Stomach (tissue), 8 donors: ENCODE measurements at regions not wholly inside any gene's neighbourhood (a gene's known extent, or its start where the extent isn't known, plus 50 kb on each side); places are given as distances from the start of the nearest gene placed in this dataset.

ENCODE experiments used
- DNase-seq, 2 donors: peaks; one replicate each; pipeline versions ENCODE4 v3.0.0 to v3.0.0-alpha.2; 2013 to 2019
- H3K27ac ChIP-seq, 5 donors: fragments of 200-600 bp in 4 of 5; sonication (generic) in 4 of 5; one replicate each; pipeline ENCODE4 v1.5.1; 2013 to 2019; ENCODE audit warnings: mild to moderate bottlenecking in 1 of 5, moderate library complexity in 1 of 5
- H3K27me3 ChIP-seq, 3 donors: fragments of 200-600 bp; sonication (generic); one replicate each; pipeline ENCODE4 v1.5.1; 2017 to 2019; ENCODE audit warnings: mixed run types in 1 of 3
- H3K36me3 ChIP-seq, 4 donors: fragments of 200-600 bp; sonication (generic); 1 replicate in 3 of 4; 2 replicates in 1 of 4; pipeline ENCODE4 v1.5.1; 2016 to 2019
- H3K4me1 ChIP-seq, 4 donors: fragments of 200-600 bp; sonication (generic); one replicate each; pipeline ENCODE4 v1.5.1; 2016 to 2019
- H3K4me3 ChIP-seq, 4 donors: fragments of 200-600 bp; sonication (generic) in 3 of 4; one replicate each; pipeline ENCODE4 v1.5.1; 2016 to 2019; ENCODE audit warnings: mild to moderate bottlenecking in 1 of 4
- H3K9me3 ChIP-seq, 4 donors: fragments of 200-600 bp; sonication (generic); one replicate each; pipeline ENCODE4 v1.5.1; 2016 to 2019
- CTCF ChIP-seq, 7 experiments: fragments of 450-650 bp in 4 of 7; fragments of 200-600 bp in 3 of 7; sonication (generic) in 3 of 7; IDR thresholded peaks; one replicate each; pipeline ENCODE4 v1.5.1; 2016 to 2019; ENCODE audit warnings: antibody characterized with exemption in 7 of 7, control low read depth in 2 of 7, mild to moderate bottlenecking in 1 of 7
- EP300 ChIP-seq: sonication (generic); formaldehyde crosslinking; IDR thresholded peaks from one replicate; pipeline ENCODE4 v1.6.1; 2017; ENCODE audit warnings: antibody characterized with exemption
- POLR2A ChIP-seq, 4 donors: fragments of 450-650 bp; IDR thresholded peaks; one replicate each; pipeline ENCODE4 v1.6.1; 2016; ENCODE audit warnings: antibody characterized with exemption in 4 of 4, control low read depth in 2 of 4, mild to moderate bottlenecking in 1 of 4, moderate library complexity in 1 of 4
- POLR2AphosphoS5 ChIP-seq, 3 donors: sonication (generic); formaldehyde crosslinking; IDR thresholded peaks; one replicate each; pipeline ENCODE4 v1.6.1; 2016; ENCODE audit warnings: antibody characterized with exemption in 3 of 3
- WGBS, 5 donors: extraction: QIAGEN DNeasy Blood & Tissue Kit in 3 of 5; methylation state at CpG; one replicate each; pipeline versions ENCODE4 v1.1.5 to v1.1.7; 2013 to 2018; 5-methylcytosine and 5-hydroxymethylcytosine counted together
- intact Hi-C: fragments of 100-400 bp; cut with DNase I; formaldehyde crosslinking; loops from one replicate; pipeline ENCODE4 v1.15.1; 2023; ENCODE audit warnings: low total_unique reads
- donor health status: healthy with polysubstance abuse.
- donor health status: Bipolar disorder and iron deficiency.
- donor health status: healthy.

GRCh38 chr10:111887266-111887665, 296.3 kb downstream of the GPAM start:
- no peak for DNase-seq
- H3K4me3 ChIP-seq, result no peak overlapping the region
- no peaks in the 10 kb centered on the region for H3K27me3 ChIP-seq
- intact Hi-C loops, result no loop called here
- 67 to 70% (median 68%) methylated on average over 2 of the region's 2 CpGs for WGBS, 5 donors
- no peak overlapping the region for H3K27ac ChIP-seq
- H3K36me3 ChIP-seq, result no peaks in the 10 kb centered on the region
- H3K4me1 ChIP-seq, result no peaks in the 10 kb centered on the region
- peaks cover 0 to 8% (median 0%) of the 10 kb centered on the region in 4 donors for H3K9me3 ChIP-seq
- TF ChIP-seq EP300 (no peak), POLR2AphosphoS5 (IDR thresholded peaks at IDR 0.05) (no peak), CTCF (IDR thresholded peaks at IDR 0.05) (no peak), POLR2A (IDR thresholded peaks at IDR 0.05) (no peak)

GRCh38 chr10:111890046-111890445, 293.5 kb downstream of the GPAM start:
- Histone ChIP-seq H3K36me3 (no peaks in the 10 kb centered on the region), H3K4me1 (no peaks in the 10 kb centered on the region), H3K4me3 (no peak overlapping the region), H3K27ac (no peak overlapping the region), H3K27me3 (no peaks in the 10 kb centered on the region), H3K9me3 (peaks cover 0 to 8% (median 0%) of the 10 kb centered on the region in 4 donors)
- TF ChIP-seq POLR2A (IDR thresholded peaks at IDR 0.05) (no peak), CTCF (IDR thresholded peaks at IDR 0.05) (no peak), EP300 (no peak), POLR2AphosphoS5 (IDR thresholded peaks at IDR 0.05) (no peak)
- DNase-seq, result no peak
- WGBS, 5 donors, result 38 to 62% (median 45%) methylated on average over 3 of the region's 3 CpGs
- intact Hi-C loops, result no loop called here

GRCh38 chr10:111916011-111916410, 267.6 kb downstream of the GPAM start:
- no peaks in the 10 kb centered on the region for H3K36me3 ChIP-seq
- H3K27ac ChIP-seq, result no peak overlapping the region
- no peak overlapping the region for H3K4me3 ChIP-seq
- DNase-seq, result no peak
- no peak for TF ChIP-seq CTCF (IDR thresholded peaks at IDR 0.05)
- TF ChIP-seq POLR2A (IDR thresholded peaks at IDR 0.05), result no peak
- TF ChIP-seq EP300, result no peak
- TF ChIP-seq POLR2AphosphoS5 (IDR thresholded peaks at IDR 0.05), result no peak
- 39 to 57% (median 50%) methylated on average over 4 of the region's 4 CpGs for WGBS, 5 donors
- no peaks in the 10 kb centered on the region for H3K9me3 ChIP-seq
- H3K4me1 ChIP-seq, result no peaks in the 10 kb centered on the region
- intact Hi-C loops, result no loop called here
- H3K27me3 ChIP-seq, result no peaks in the 10 kb centered on the region

- Histone ChIP-seq H3K36me3 (no peaks in the 10 kb centered on the region), H3K4me1 (no peaks in the 10 kb centered on the region), H3K4me3 (no peak overlapping the region), H3K9me3 (no peaks in the 10 kb centered on the region), H3K27ac (no peak overlapping the region), H3K27me3 (no peaks in the 10 kb centered on the region)
- TF ChIP-seq POLR2AphosphoS5 (IDR thresholded peaks at IDR 0.05) (no peak), CTCF (IDR thresholded peaks at IDR 0.05) (no peak), EP300 (no peak), POLR2A (IDR thresholded peaks at IDR 0.05) (no peak)
- intact Hi-C loops, result no loop called here
- 75 to 87% (median 85%) methylated on average over 2 of the region's 2 CpGs for WGBS, 5 donors
- DNase-seq, result no peak
Measured at GRCh38 chr10:111921821-111922220, 261.7 kb downstream of the GPAM start.
